Fibroblast of lung (primary cell): ENCODE measurements at regions not wholly inside any gene's neighbourhood (a gene's known extent, or its start where the extent isn't known, plus 50 kb on each side); places are given as distances from the start of the nearest gene placed in this dataset.

ENCODE experiments used
- DNase-seq, 2 donors: peaks; one replicate each; pipeline versions ENCODE4 v3.0.0 to v3.0.0-alpha.2; 2010; ENCODE audit warnings: low read depth in 2 of 2
- H2AFZ ChIP-seq: 2 replicates; pipeline ENCODE4 v1.5.1; 2012; ENCODE audit warnings: low read length, control low read depth, inconsistent platforms
- H3K27ac ChIP-seq: 2 replicates; pipeline ENCODE4 v1.5.1; 2011; ENCODE audit warnings: low read length, control low read depth; ENCODE audit not compliant: insufficient read depth
- H3K27me3 ChIP-seq: 2 replicates; pipeline ENCODE4 v1.5.1; 2011; ENCODE audit warnings: mild to moderate bottlenecking, low read length; ENCODE audit not compliant: control insufficient read depth, insufficient read depth
- H3K36me3 ChIP-seq: 2 replicates; pipeline ENCODE4 v1.5.1; 2011; ENCODE audit warnings: low read length; ENCODE audit not compliant: control insufficient read depth, insufficient read depth
- H3K4me1 ChIP-seq: 2 replicates; pipeline ENCODE4 v1.5.1; 2011; ENCODE audit warnings: low read length; ENCODE audit not compliant: control insufficient read depth, insufficient read depth; ENCODE audit errors: extremely low read depth
- H3K4me2 ChIP-seq: 2 replicates; pipeline ENCODE4 v1.5.1; 2011; ENCODE audit warnings: low read length, control low read depth; ENCODE audit not compliant: insufficient read depth; ENCODE audit errors: extremely low read depth
- H3K4me3 ChIP-seq, 4 experiments: fragments of 200-600 bp in 1 of 4; sonication (generic) in 1 of 4; replicated peaks in 1 of 4; 2 replicates each; pipeline ENCODE4 v1.5.1; 2011 to 2016; ENCODE audit warnings: low read length in 4 of 4, low read depth in 3 of 4, mild to moderate bottlenecking in 3 of 4, control low read depth in 2 of 4, inconsistent platforms in 1 of 4, mixed read lengths in 1 of 4; ENCODE audit not compliant: insufficient read depth in 1 of 4; ENCODE audit errors: control extremely low read depth in 1 of 4
- H3K79me2 ChIP-seq: 2 replicates; pipeline ENCODE4 v1.5.1; 2012; ENCODE audit warnings: mild to moderate bottlenecking, low read length, inconsistent platforms; ENCODE audit not compliant: control insufficient read depth, insufficient read depth
- H3K9ac ChIP-seq: 2 replicates; pipeline ENCODE4 v1.5.1; 2011; ENCODE audit warnings: mild to moderate bottlenecking, low read length, control low read depth; ENCODE audit not compliant: insufficient read depth
- H3K9me3 ChIP-seq: 2 replicates; pipeline ENCODE4 v1.5.1; 2012; ENCODE audit warnings: low read depth, low read length; ENCODE audit not compliant: control insufficient read depth, insufficient read depth
- H4K20me1 ChIP-seq: 2 replicates; pipeline ENCODE4 v1.5.1; 2011; ENCODE audit warnings: low read length; ENCODE audit not compliant: control insufficient read depth, insufficient read depth; ENCODE audit errors: extremely low read depth
- EZH2 ChIP-seq: IDR thresholded peaks from 2 replicates; pipeline ENCODE4 v1.5.1; 2012; ENCODE audit warnings: low read length, control low read depth, mild to moderate bottlenecking; ENCODE audit errors: missing control alignments
- TF ChIP-seq, protein P1 (sequence below), 2 donors: IDR thresholded peaks in 1 of 2; conservative IDR thresholded peaks in 1 of 2; 1 replicate in 1 of 2; 2 replicates in 1 of 2; pipeline ENCODE4 v1.5.1; 2011 to 2012; ENCODE audit warnings: low read length in 2 of 2, control low read depth in 1 of 2, inconsistent platforms in 1 of 2, low read depth in 1 of 2, mild to moderate bottlenecking in 1 of 2

DNA sequence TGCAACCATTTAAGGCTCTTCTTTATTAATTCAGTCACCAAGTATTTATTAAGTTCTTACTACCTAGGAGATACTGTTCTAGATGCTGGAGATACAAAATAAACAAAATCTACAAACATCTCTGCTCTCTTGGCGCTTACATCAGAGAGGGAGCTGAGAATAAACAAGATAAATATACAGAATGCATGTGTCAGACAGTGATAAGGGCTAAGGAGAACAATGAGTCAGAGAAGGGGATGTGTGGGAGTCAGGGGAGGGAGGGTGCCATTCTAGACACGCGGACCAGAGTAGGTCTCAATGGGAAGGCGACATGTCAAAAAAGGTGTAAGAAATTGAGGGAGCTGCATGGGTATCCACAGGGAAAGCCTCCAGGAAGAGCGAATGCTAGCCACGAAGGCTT, 393.2 kb downstream of the RWDD3 start:
- H3K27ac ChIP-seq: no peak overlapping the region
- no peak overlapping the region for H3K4me3 ChIP-seq
- no peak overlapping the region for H2AFZ ChIP-seq
- TF ChIP-seq, protein P1, sequence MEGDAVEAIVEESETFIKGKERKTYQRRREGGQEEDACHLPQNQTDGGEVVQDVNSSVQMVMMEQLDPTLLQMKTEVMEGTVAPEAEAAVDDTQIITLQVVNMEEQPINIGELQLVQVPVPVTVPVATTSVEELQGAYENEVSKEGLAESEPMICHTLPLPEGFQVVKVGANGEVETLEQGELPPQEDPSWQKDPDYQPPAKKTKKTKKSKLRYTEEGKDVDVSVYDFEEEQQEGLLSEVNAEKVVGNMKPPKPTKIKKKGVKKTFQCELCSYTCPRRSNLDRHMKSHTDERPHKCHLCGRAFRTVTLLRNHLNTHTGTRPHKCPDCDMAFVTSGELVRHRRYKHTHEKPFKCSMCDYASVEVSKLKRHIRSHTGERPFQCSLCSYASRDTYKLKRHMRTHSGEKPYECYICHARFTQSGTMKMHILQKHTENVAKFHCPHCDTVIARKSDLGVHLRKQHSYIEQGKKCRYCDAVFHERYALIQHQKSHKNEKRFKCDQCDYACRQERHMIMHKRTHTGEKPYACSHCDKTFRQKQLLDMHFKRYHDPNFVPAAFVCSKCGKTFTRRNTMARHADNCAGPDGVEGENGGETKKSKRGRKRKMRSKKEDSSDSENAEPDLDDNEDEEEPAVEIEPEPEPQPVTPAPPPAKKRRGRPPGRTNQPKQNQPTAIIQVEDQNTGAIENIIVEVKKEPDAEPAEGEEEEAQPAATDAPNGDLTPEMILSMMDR (conservative IDR thresholded peaks at IDR 0.05 in 1 of 2, IDR thresholded peaks at IDR 0.05 in 1 of 2; ENCODE audit: low read depth in 1 of 2, low read length in 2 of 2): no peak
- TF ChIP-seq EZH2: no peak
- no peaks in the 10 kb centered on the region for H3K36me3 ChIP-seq
- no peaks in the 10 kb centered on the region for H3K4me1 ChIP-seq
- H3K27me3 ChIP-seq: no peaks in the 10 kb centered on the region
- no peak overlapping the region for H3K9ac ChIP-seq
- no peaks in the 10 kb centered on the region for H4K20me1 ChIP-seq
- no peak for DNase-seq
- H3K79me2 ChIP-seq: no peaks in the 10 kb centered on the region
- no peaks in the 10 kb centered on the region for H3K9me3 ChIP-seq
- H3K4me2 ChIP-seq: no peak overlapping the region

DNA sequence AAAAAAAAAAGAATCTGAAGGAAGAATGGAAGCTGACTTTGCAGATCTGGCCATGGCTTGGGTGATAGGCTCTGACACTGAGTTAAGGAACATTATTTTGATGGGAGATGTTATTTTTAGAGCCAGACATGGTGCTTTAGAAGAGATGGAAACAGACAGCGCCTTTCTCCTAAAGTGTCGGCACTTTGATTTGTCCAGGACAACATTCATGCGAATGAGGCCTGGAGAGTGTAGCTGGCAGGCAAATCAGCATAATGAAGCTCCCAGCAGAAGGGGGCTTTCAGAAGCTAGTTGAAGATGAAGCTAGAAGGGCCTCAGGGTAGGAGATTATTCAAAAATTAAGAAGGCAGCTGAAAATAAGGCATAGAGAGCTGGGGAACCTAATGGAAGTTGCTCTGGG, 397.7 kb downstream of the RWDD3 start:
- H3K27ac ChIP-seq: no peak overlapping the region
- no peak overlapping the region for H2AFZ ChIP-seq
- no peak overlapping the region for H3K4me3 ChIP-seq
- H3K4me2 ChIP-seq: no peak overlapping the region
- TF ChIP-seq, protein P1 (conservative IDR thresholded peaks at IDR 0.05 in 1 of 2, IDR thresholded peaks at IDR 0.05 in 1 of 2; ENCODE audit: low read depth in 1 of 2, low read length in 2 of 2): no peak
- TF ChIP-seq EZH2: no peak
- DNase-seq: no peak
- H3K4me1 ChIP-seq: no peaks in the 10 kb centered on the region
- no peaks in the 10 kb centered on the region for H3K9me3 ChIP-seq
- no peaks in the 10 kb centered on the region for H3K36me3 ChIP-seq
- H3K9ac ChIP-seq: no peak overlapping the region
- no peaks in the 10 kb centered on the region for H3K27me3 ChIP-seq
- H4K20me1 ChIP-seq: no peaks in the 10 kb centered on the region
- H3K79me2 ChIP-seq: no peaks in the 10 kb centered on the region

DNA sequence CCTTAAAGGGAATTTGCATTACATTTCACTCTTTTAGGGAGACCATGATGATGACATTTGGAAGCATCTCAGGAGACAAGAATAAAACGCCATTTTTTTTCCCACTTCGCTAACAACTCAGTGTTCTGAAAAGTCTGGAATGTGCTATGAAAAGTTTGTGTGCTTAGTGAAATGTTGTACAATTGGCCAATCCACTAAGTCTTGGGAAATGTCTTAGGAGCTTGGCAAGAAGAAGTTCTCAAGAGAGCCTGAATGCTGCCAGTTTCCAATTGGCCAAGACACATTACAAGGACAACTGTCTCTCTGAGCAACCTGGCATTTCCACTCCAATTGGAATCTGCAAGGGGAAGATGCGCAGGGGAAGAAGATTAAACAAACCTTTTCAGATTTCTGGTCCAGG, 401.8 kb downstream of the RWDD3 start:
- TF ChIP-seq, protein P1 (conservative IDR thresholded peaks at IDR 0.05 in 1 of 2, IDR thresholded peaks at IDR 0.05 in 1 of 2; ENCODE audit: low read depth in 1 of 2, low read length in 2 of 2): no peak
- TF ChIP-seq EZH2: no peak
- H2AFZ ChIP-seq: no peak overlapping the region
- H3K4me1 ChIP-seq: no peaks in the 10 kb centered on the region
- no peak for DNase-seq
- H3K4me2 ChIP-seq: no peak overlapping the region
- H3K79me2 ChIP-seq: no peaks in the 10 kb centered on the region
- no peaks in the 10 kb centered on the region for H3K36me3 ChIP-seq
- H3K27ac ChIP-seq: no peak overlapping the region
- H3K9ac ChIP-seq: no peak overlapping the region
- no peaks in the 10 kb centered on the region for H3K27me3 ChIP-seq
- H3K9me3 ChIP-seq: no peaks in the 10 kb centered on the region
- no peak overlapping the region for H3K4me3 ChIP-seq
- no peaks in the 10 kb centered on the region for H4K20me1 ChIP-seq
